ENCODE measurements at regions not wholly inside any gene's neighbourhood (a gene's known extent, or its start where the extent isn't known, plus 50 kb on each side); places are given as distances from the start of the nearest gene placed in this dataset.

GRCh38 chr2:163863073-163863472 is 127.3 kb upstream of the FIGN start:
- TF ChIP-seq TEAD4 (IDR thresholded peaks at IDR 0.05) (no peak), EGR1 (IDR thresholded peaks at IDR 0.05) (no peak)

All from Ishikawa (cell line).